ENCODE measurements at regions not wholly inside any gene's neighbourhood (a gene's known extent, or its start where the extent isn't known, plus 50 kb on each side); places are given as distances from the start of the nearest gene placed in this dataset.

- TF ChIP-seq REST (IDR thresholded peaks at IDR 0.05; ENCODE audit: unreplicated experiment) (no peak), EZH2 (IDR thresholded peaks at IDR 0.05; ENCODE audit: low read depth, unreplicated experiment) (no peak), EZH2phosphoT487 (IDR thresholded peaks at IDR 0.05; ENCODE audit: unreplicated experiment) (no peak), CTCF (conservative IDR thresholded peaks at IDR 0.05; ENCODE audit: low read depth in 2 of 2) (no peak), POLR2AphosphoS5 (IDR thresholded peaks at IDR 0.05; ENCODE audit: low read depth) (no peak), ZNF462 (CRISPR knock-in tag; IDR thresholded peaks at IDR 0.05) (no peak), NANOG (IDR thresholded peaks at IDR 0.05; ENCODE audit: borderline replicate concordance) (no peak), ZNF331 (CRISPR knock-in tag; IDR thresholded peaks at IDR 0.05; ENCODE audit: low read depth) (no peak)
Measured at GRCh38 chr3:95177096-95177495, 1114.2 kb downstream of the NSUN3 start.

Measured in GM23338 (cell line).